ENCODE measurements at regions not wholly inside any gene's neighbourhood (a gene's known extent, or its start where the extent isn't known, plus 50 kb on each side); places are given as distances from the start of the nearest gene placed in this dataset.

DNA sequence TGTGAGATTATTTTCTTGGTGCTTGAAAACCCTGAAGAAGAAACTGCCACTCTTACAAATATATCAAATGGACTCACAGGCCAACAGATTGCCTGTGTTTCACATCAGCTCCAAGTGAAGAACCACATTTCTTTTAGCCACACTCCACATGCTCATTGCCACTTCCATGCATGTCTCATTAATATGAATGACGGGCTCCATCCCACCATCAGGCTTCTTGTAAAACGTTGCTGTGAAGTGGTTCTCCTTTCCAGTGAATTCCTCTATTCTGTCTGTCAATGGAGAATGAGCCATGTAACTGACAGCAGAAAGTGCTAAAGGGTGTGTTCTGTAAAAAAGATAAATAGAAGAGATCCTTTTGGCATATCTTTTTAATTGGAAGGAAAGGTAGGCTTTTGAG lies 188.2 kb upstream of the RMST start:
- H3K4me1 Mint-ChIP-seq (ENCODE audit: low read depth, unreplicated experiment) = peaks cover 20% of the 10 kb centered on the region
- peaks cover 14% of the 10 kb centered on the region for H3K27me3 Mint-ChIP-seq (ENCODE audit: low read depth, unreplicated experiment)
- FAIRE-seq = no peak

DNA sequence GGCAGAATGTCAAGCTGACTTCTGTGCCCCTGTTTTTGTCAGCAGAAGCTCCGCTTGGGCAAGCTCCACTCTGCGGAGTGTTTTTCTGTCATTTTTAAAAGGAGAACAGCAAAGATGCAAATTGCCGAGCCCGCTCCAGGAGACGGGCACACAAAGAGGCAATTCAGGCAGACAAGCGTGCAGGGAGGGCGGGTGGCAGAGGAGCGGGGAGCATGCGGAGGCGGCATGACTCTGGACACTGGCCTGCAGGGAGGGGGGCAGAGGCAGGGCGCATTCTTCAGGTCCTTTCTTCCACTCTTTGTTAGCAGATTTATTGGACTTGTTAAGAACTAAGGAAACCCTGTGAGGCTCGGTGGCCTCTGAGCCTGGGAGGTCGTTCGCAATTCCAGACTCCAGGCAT lies 187.3 kb upstream of the RMST start:
- no peaks in the 10 kb centered on the region for H3K27me3 ChIP-seq (ENCODE audit: insufficient read depth, low read length)
- Mint-ChIP-seq H3K4me3 (ENCODE audit: unreplicated experiment) (peak overlapping the region; percentile 11), H3K27ac (ENCODE audit: unreplicated experiment) (no peak overlapping the region), H3K9me3 (ENCODE audit: unreplicated experiment) (no peaks in the 10 kb centered on the region), H3K4me1 (ENCODE audit: low read depth, unreplicated experiment) (peaks cover 20% of the 10 kb centered on the region), H3K36me3 (ENCODE audit: low read depth, unreplicated experiment) (no peaks in the 10 kb centered on the region), H3K27me3 (ENCODE audit: low read depth, unreplicated experiment) (peaks cover 18% of the 10 kb centered on the region)
- no peak overlapping the region for H3K27ac ChIP-seq (ENCODE audit: low read depth, low read length)
- DNase-seq (ENCODE audit: low read depth) (no peak), FAIRE-seq (no peak)
- TF ChIP-seq, protein P1, sequence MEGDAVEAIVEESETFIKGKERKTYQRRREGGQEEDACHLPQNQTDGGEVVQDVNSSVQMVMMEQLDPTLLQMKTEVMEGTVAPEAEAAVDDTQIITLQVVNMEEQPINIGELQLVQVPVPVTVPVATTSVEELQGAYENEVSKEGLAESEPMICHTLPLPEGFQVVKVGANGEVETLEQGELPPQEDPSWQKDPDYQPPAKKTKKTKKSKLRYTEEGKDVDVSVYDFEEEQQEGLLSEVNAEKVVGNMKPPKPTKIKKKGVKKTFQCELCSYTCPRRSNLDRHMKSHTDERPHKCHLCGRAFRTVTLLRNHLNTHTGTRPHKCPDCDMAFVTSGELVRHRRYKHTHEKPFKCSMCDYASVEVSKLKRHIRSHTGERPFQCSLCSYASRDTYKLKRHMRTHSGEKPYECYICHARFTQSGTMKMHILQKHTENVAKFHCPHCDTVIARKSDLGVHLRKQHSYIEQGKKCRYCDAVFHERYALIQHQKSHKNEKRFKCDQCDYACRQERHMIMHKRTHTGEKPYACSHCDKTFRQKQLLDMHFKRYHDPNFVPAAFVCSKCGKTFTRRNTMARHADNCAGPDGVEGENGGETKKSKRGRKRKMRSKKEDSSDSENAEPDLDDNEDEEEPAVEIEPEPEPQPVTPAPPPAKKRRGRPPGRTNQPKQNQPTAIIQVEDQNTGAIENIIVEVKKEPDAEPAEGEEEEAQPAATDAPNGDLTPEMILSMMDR (IDR thresholded peaks at IDR 0.05; ENCODE audit: insufficient read depth, low read depth, low read length) = no peak
- TF ChIP-seq EZH2 (IDR thresholded peaks at IDR 0.05; ENCODE audit: insufficient read depth, low read length) = no peak
- peak overlapping the region; percentile 63 for H3K4me2 ChIP-seq (ENCODE audit: low read length)
- no peaks in the 10 kb centered on the region for H3K79me2 ChIP-seq (ENCODE audit: insufficient read depth, low read length)
- no peak overlapping the region for H3K9ac ChIP-seq (ENCODE audit: low read length)
- H4K20me1 ChIP-seq (ENCODE audit: insufficient read depth, low read length) = no peaks in the 10 kb centered on the region
- peak overlapping the region; percentile 45 for H2AFZ ChIP-seq (ENCODE audit: low read depth, low read length)
- H3K9me3 ChIP-seq (ENCODE audit: insufficient read depth, low read depth, low read length) = peaks cover 5% of the 10 kb centered on the region
- no peaks in the 10 kb centered on the region for H3K36me3 ChIP-seq (ENCODE audit: insufficient read depth, low read length)
- no peak overlapping the region for H3K4me3 ChIP-seq (ENCODE audit: insufficient read depth, low read depth, low read length)
- no peaks in the 10 kb centered on the region for H3K4me1 ChIP-seq (ENCODE audit: insufficient read depth, low read length)

More for the DNA sequence above, 188.2 kb upstream of the RMST start:
- no peaks in the 10 kb centered on the region for H4K20me1 ChIP-seq (ENCODE audit: insufficient read depth, low read length)
- Mint-ChIP-seq H3K27ac (ENCODE audit: unreplicated experiment) (no peak overlapping the region), H3K4me3 (ENCODE audit: unreplicated experiment) (no peak overlapping the region), H3K9me3 (ENCODE audit: unreplicated experiment) (no peaks in the 10 kb centered on the region), H3K36me3 (ENCODE audit: low read depth, unreplicated experiment) (no peaks in the 10 kb centered on the region)
- no peak overlapping the region for H3K27ac ChIP-seq (ENCODE audit: low read depth, low read length)
- no peak overlapping the region for H2AFZ ChIP-seq (ENCODE audit: low read depth, low read length)
- no peaks in the 10 kb centered on the region for H3K4me1 ChIP-seq (ENCODE audit: insufficient read depth, low read length)
- H3K27me3 ChIP-seq (ENCODE audit: insufficient read depth, low read length) = no peaks in the 10 kb centered on the region
- H3K4me3 ChIP-seq (ENCODE audit: insufficient read depth, low read depth, low read length) = no peak overlapping the region
- DNase-seq (ENCODE audit: low read depth) = no peak
- TF ChIP-seq, protein P1 (IDR thresholded peaks at IDR 0.05; ENCODE audit: insufficient read depth, low read depth, low read length) = no peak
- no peak for TF ChIP-seq EZH2 (IDR thresholded peaks at IDR 0.05; ENCODE audit: insufficient read depth, low read length)
- H3K79me2 ChIP-seq (ENCODE audit: insufficient read depth, low read length) = no peaks in the 10 kb centered on the region
- H3K9ac ChIP-seq (ENCODE audit: low read length) = no peak overlapping the region
- peaks cover 5% of the 10 kb centered on the region for H3K9me3 ChIP-seq (ENCODE audit: insufficient read depth, low read depth, low read length)
- no peaks in the 10 kb centered on the region for H3K36me3 ChIP-seq (ENCODE audit: insufficient read depth, low read length)
- H3K4me2 ChIP-seq (ENCODE audit: low read length) = no peak overlapping the region

DNA sequence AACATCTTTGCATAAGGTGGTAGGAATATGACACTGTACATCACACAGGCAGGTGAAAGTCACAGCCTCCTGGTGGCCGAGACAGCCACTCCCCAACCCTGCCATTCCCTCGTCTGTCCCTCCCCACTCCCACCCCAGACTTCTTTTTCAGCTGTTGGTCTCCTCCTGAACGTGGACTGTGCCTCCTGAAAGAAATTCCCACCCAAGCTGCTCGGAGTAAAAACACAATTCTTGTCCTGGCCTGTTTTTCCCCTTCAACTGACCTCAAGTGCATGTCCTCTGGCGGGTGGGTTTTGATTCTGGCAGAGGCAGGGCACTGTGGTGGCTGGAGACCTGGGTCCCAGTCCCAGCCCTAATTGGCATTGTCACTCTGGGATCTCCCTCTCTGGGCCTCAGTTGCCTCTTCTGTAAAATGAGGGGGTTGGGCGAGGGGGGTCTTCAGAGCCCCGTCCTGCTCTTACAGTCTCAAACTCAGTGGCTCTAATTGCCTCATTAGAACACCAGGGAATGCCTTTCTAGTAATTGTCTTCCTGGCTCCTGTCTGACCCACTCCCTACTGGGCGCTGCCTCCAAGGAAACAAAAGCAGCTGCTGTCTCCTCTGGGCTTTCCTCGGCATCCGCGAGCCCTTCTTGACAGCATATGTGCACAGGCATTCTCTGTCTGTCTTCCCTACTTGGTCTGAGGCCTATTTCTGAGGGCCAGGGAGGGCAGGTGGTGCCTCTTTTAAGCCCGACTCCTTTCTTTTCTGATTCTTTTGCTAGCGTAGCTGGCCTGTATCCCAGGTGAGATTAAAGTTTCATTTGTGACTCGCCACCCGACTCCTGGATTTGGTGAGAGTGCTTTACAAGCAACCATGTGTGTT lies 186.6 kb upstream of the RMST start:
- DNase-seq (ENCODE audit: low read depth) (no peak), FAIRE-seq (no peak)
- H3K36me3 Mint-ChIP-seq (ENCODE audit: low read depth, unreplicated experiment) = no peaks in the 10 kb centered on the region
- H4K20me1 ChIP-seq (ENCODE audit: insufficient read depth, low read length) = no peaks in the 10 kb centered on the region
- no peaks in the 10 kb centered on the region for H3K36me3 ChIP-seq (ENCODE audit: insufficient read depth, low read length)
- peak overlapping the region; percentile 63 for H3K4me2 ChIP-seq (ENCODE audit: low read length)
- TF ChIP-seq, protein P1 (IDR thresholded peaks at IDR 0.05; ENCODE audit: insufficient read depth, low read depth, low read length) = no peak
- no peak for TF ChIP-seq EZH2 (IDR thresholded peaks at IDR 0.05; ENCODE audit: insufficient read depth, low read length)
- no peak overlapping the region for H3K9ac ChIP-seq (ENCODE audit: low read length)
- no peaks in the 10 kb centered on the region for H3K9me3 Mint-ChIP-seq (ENCODE audit: unreplicated experiment)
- H3K4me1 Mint-ChIP-seq (ENCODE audit: low read depth, unreplicated experiment) = peaks cover 20% of the 10 kb centered on the region
- peaks cover 20% of the 10 kb centered on the region for H3K27me3 Mint-ChIP-seq (ENCODE audit: low read depth, unreplicated experiment)
- H2AFZ ChIP-seq (ENCODE audit: low read depth, low read length) = peak overlapping the region; percentile 45
- H3K27ac Mint-ChIP-seq (ENCODE audit: unreplicated experiment) = peak overlapping the region; percentile 22
- no peak overlapping the region for H3K4me3 Mint-ChIP-seq (ENCODE audit: unreplicated experiment)
- H3K4me3 ChIP-seq (ENCODE audit: insufficient read depth, low read depth, low read length) = no peak overlapping the region
- no peak overlapping the region for H3K27ac ChIP-seq (ENCODE audit: low read depth, low read length)
- no peaks in the 10 kb centered on the region for H3K79me2 ChIP-seq (ENCODE audit: insufficient read depth, low read length)
- no peaks in the 10 kb centered on the region for H3K4me1 ChIP-seq (ENCODE audit: insufficient read depth, low read length)
- peaks cover 5% of the 10 kb centered on the region for H3K9me3 ChIP-seq (ENCODE audit: insufficient read depth, low read depth, low read length)
- H3K27me3 ChIP-seq (ENCODE audit: insufficient read depth, low read length) = no peaks in the 10 kb centered on the region
